Panc1 (cell line): ENCODE measurements at regions not wholly inside any gene's neighbourhood (a gene's known extent, or its start where the extent isn't known, plus 50 kb on each side); places are given as distances from the start of the nearest gene placed in this dataset.

Source experiments
- CTCF ChIP-seq: fragments of 450-650 bp; IDR thresholded peaks from 2 replicates; pipeline ENCODE4 v1.5.1; 2017; ENCODE audit warnings: mild to moderate bottlenecking
- POLR2AphosphoS5 ChIP-seq: IDR thresholded peaks from 2 replicates; pipeline ENCODE4 v1.6.1; 2012; ENCODE audit warnings: mild to moderate bottlenecking, low read depth, low read length, moderate library complexity

- no peak for TF ChIP-seq CTCF
- no peak for TF ChIP-seq POLR2AphosphoS5
Measured at GRCh38 chr11:45024846-45025588, 74.3 kb upstream of the TP53I11 start.
